HEK293T (cell line): ENCODE measurements at regions not wholly inside any gene's neighbourhood (a gene's known extent, or its start where the extent isn't known, plus 50 kb on each side); places are given as distances from the start of the nearest gene placed in this dataset.

ENCODE experiments used
- BHLHE40 ChIP-seq: fragments of 450-650 bp; IDR thresholded peaks from 2 replicates; pipeline ENCODE4 v1.6.1; 2016; ENCODE audit warnings: mild to moderate bottlenecking, moderate library complexity, borderline replicate concordance
- CTBP1 ChIP-seq: fragments of 450-650 bp; IDR thresholded peaks from 2 replicates; pipeline ENCODE4 v1.6.1; 2016; ENCODE audit warnings: borderline replicate concordance
- ELF4 ChIP-seq: fragments of 450-650 bp; IDR thresholded peaks from 2 replicates; pipeline ENCODE4 v1.6.1; 2017; ENCODE audit warnings: antibody characterized with exemption
- FOXA1 ChIP-seq: fragments of 450-650 bp; IDR thresholded peaks from 2 replicates; pipeline ENCODE4 v1.6.1; 2016; ENCODE audit warnings: mild to moderate bottlenecking
- FOXK2 ChIP-seq: fragments of 450-650 bp; IDR thresholded peaks from 2 replicates; pipeline ENCODE4 v1.6.1; 2016; ENCODE audit warnings: mild to moderate bottlenecking
- HDGF ChIP-seq: fragments of 450-650 bp; IDR thresholded peaks from 2 replicates; pipeline ENCODE4 v1.6.1; 2017; ENCODE audit warnings: antibody characterized with exemption, borderline replicate concordance
- L3MBTL2 ChIP-seq: fragments of 450-650 bp; conservative IDR thresholded peaks from 2 replicates; pipeline ENCODE4 v1.6.1; 2016; ENCODE audit warnings: mild to moderate bottlenecking
- SP1 ChIP-seq: fragments of 450-650 bp; IDR thresholded peaks from 2 replicates; pipeline ENCODE4 v1.6.1; 2017
- SUZ12 ChIP-seq: fragments of 450-650 bp; IDR thresholded peaks from 2 replicates; pipeline ENCODE4 v1.6.1; 2016; ENCODE audit warnings: mild to moderate bottlenecking
- TARDBP ChIP-seq: fragments of 450-650 bp; IDR thresholded peaks from 2 replicates; pipeline ENCODE4 v1.6.1; 2016
- ZNF384 ChIP-seq: fragments of 450-650 bp; IDR thresholded peaks from 2 replicates; pipeline ENCODE4 v1.6.1; 2016
- TF ChIP-seq, protein P1 (sequence below): fragments of 450-650 bp; IDR thresholded peaks from 2 replicates; pipeline ENCODE4 v1.6.1; 2016

DNA sequence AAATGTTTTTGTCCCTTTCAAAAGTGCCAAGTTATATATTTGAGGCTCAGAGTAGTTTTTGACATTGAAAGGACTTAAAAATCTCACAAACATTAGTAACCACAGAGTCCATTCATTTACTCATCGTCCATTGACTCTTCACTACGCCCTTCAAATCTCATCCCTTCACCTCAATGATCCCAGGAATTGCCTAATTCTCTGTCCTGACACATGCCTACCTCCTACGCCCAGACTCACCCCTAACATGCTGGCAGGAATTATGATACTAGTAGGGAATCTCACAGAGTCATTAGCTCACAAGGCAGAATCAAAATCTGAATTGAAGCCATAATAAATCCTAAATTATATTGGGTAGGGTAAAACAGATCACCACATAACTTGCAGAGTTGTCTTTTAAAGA lies 410.1 kb downstream of the RAP2B start:
- TF ChIP-seq BHLHE40 = no peak
- TF ChIP-seq CTBP1 = no peak
- no peak for TF ChIP-seq ELF4
- no peak for TF ChIP-seq HDGF
- TF ChIP-seq FOXA1 = no peak
- TF ChIP-seq, protein P1, sequence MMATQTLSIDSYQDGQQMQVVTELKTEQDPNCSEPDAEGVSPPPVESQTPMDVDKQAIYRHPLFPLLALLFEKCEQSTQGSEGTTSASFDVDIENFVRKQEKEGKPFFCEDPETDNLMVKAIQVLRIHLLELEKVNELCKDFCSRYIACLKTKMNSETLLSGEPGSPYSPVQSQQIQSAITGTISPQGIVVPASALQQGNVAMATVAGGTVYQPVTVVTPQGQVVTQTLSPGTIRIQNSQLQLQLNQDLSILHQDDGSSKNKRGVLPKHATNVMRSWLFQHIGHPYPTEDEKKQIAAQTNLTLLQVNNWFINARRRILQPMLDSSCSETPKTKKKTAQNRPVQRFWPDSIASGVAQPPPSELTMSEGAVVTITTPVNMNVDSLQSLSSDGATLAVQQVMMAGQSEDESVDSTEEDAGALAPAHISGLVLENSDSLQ = no peak
- TF ChIP-seq ZNF384 = no peak
- TF ChIP-seq L3MBTL2 = no peak
- TF ChIP-seq SUZ12 = no peak
- TF ChIP-seq FOXK2 = no peak
- TF ChIP-seq SP1 = no peak
- TF ChIP-seq TARDBP = no peak
